ENCODE measurements at regions not wholly inside any gene's neighbourhood (a gene's known extent, or its start where the extent isn't known, plus 50 kb on each side); places are given as distances from the start of the nearest gene placed in this dataset.

GRCh38 chr4:176979416-176979815 is 186.7 kb upstream of the VEGFC start:
- no peak for DNase-seq (ENCODE audit: low read depth in 2 of 2)

GRCh38 chr4:176981074-176981473 is 188.4 kb upstream of the VEGFC start:
- DNase-seq (ENCODE audit: low read depth in 2 of 2): no peak

GRCh38 chr4:176981551-176981950 is 188.8 kb upstream of the VEGFC start:
- DNase-seq (ENCODE audit: low read depth in 2 of 2): no peak

GRCh38 chr4:176988226-176988625 is 195.5 kb upstream of the VEGFC start:
- DNase-seq (ENCODE audit: low read depth in 2 of 2): no peak

GRCh38 chr4:176989186-176989585 is 196.5 kb upstream of the VEGFC start:
- no peak for DNase-seq (ENCODE audit: low read depth in 2 of 2)

GRCh38 chr4:176999935-177000543 is 207.3 kb upstream of the VEGFC start:
- no peak for DNase-seq (ENCODE audit: low read depth in 2 of 2)

- no peak for DNase-seq (ENCODE audit: low read depth in 2 of 2)
These were observed 208.8 kb upstream of the VEGFC start for GRCh38 chr4:177001271-177002175.

- DNase-seq (ENCODE audit: low read depth in 2 of 2): no peak
These were observed 213.0 kb upstream of the VEGFC start for GRCh38 chr4:177005674-177006230.

GRCh38 chr4:177006331-177006730 is 213.6 kb upstream of the VEGFC start:
- no peak for DNase-seq (ENCODE audit: low read depth in 2 of 2)

- no peak for DNase-seq (ENCODE audit: low read depth in 2 of 2)
These were observed 215.5 kb upstream of the VEGFC start for GRCh38 chr4:177008071-177008835.

- no peak for DNase-seq (ENCODE audit: low read depth in 2 of 2)
These were observed 216.2 kb upstream of the VEGFC start for GRCh38 chr4:177008836-177009501.

- DNase-seq (ENCODE audit: low read depth in 2 of 2): no peak
These were observed 217.7 kb upstream of the VEGFC start for GRCh38 chr4:177010418-177010817.

- DNase-seq (ENCODE audit: low read depth in 2 of 2): no peak
These were observed 220.3 kb upstream of the VEGFC start for GRCh38 chr4:177012918-177013545.

- DNase-seq (ENCODE audit: low read depth in 2 of 2): no peak
These were observed 223.9 kb upstream of the VEGFC start for GRCh38 chr4:177016541-177017141.

- DNase-seq (ENCODE audit: low read depth in 2 of 2): no peak
These were observed 231.2 kb upstream of the VEGFC start for GRCh38 chr4:177023951-177024350.

GRCh38 chr4:177032341-177032740 is 239.6 kb upstream of the VEGFC start:
- no peak for DNase-seq (ENCODE audit: low read depth in 2 of 2)

- DNase-seq (ENCODE audit: low read depth in 2 of 2): no peak
These were observed 240.4 kb upstream of the VEGFC start for GRCh38 chr4:177033135-177033534.

- DNase-seq (ENCODE audit: low read depth in 2 of 2): no peak
These were observed 240.9 kb upstream of the VEGFC start for GRCh38 chr4:177033632-177034031.

GRCh38 chr4:177041356-177041755 is 248.6 kb upstream of the VEGFC start:
- DNase-seq (ENCODE audit: low read depth in 2 of 2): no peak

- DNase-seq (ENCODE audit: low read depth in 2 of 2): peak in 1 of 2 experiments; percentile 48
These were observed 254.5 kb upstream of the VEGFC start for GRCh38 chr4:177047070-177047850.

Measured in stimulated activated CD4-positive, alpha-beta T cell treated with anti-CD3 and anti-CD28 coated beads, Interleukin-12 subunit alpha, Interleukin-12 subunit beta, amount 100 ng/mL, for 24 hours (primary cell).